Glutamatergic neuron (in vitro differentiated cells): ENCODE measurements at regions not wholly inside any gene's neighbourhood (a gene's known extent, or its start where the extent isn't known, plus 50 kb on each side); places are given as distances from the start of the nearest gene placed in this dataset.

Source experiments
- DNase-seq: peaks from one replicate; pipeline ENCODE4 v3.0.0; 2022
- H3K27ac Mint-ChIP-seq: one replicate; pipeline ENCODE4 v1.8.0; 2020; ENCODE audit warnings: mild to moderate bottlenecking, mixed read lengths, inconsistent platforms; ENCODE audit not compliant: unreplicated experiment
- H3K27me3 Mint-ChIP-seq: one replicate; pipeline ENCODE4 v1.8.0; 2020; ENCODE audit warnings: mild to moderate bottlenecking, moderate library complexity, mixed read lengths, inconsistent platforms; ENCODE audit not compliant: unreplicated experiment
- H3K36me3 Mint-ChIP-seq: one replicate; pipeline ENCODE4 v1.8.0; 2020; ENCODE audit warnings: mild to moderate bottlenecking, mixed read lengths, inconsistent platforms; ENCODE audit not compliant: unreplicated experiment
- H3K4me1 Mint-ChIP-seq: one replicate; pipeline ENCODE4 v1.8.0; 2020; ENCODE audit warnings: mild to moderate bottlenecking, low read depth, mixed read lengths, inconsistent platforms; ENCODE audit not compliant: unreplicated experiment
- H3K4me3 Mint-ChIP-seq: one replicate; pipeline ENCODE4 v1.8.0; 2020; ENCODE audit warnings: mild to moderate bottlenecking, mixed read lengths, inconsistent platforms; ENCODE audit not compliant: unreplicated experiment
- H3K9me3 Mint-ChIP-seq: one replicate; pipeline ENCODE4 v1.8.0; 2020; ENCODE audit warnings: mild to moderate bottlenecking, moderate library complexity, mixed read lengths, inconsistent platforms; ENCODE audit not compliant: unreplicated experiment
- CTCF ChIP-seq: fragments of 200-600 bp; sonication (generic); IDR thresholded peaks from one replicate; pipeline ENCODE4 v1.5.0; 2021; ENCODE audit not compliant: partially characterized antibody, unreplicated experiment

GRCh38 chr15:35195649-35196048 lies 110.6 kb upstream of the NANOGP8 start:
- Mint-ChIP-seq H3K36me3 (peaks cover 6% of the 10 kb centered on the region), H3K4me3 (no peak overlapping the region), H3K4me1 (no peaks in the 10 kb centered on the region), H3K27ac (no peak overlapping the region), H3K9me3 (peaks cover 2% of the 10 kb centered on the region), H3K27me3 (no peaks in the 10 kb centered on the region)
- DNase-seq: no peak
- no peak for TF ChIP-seq CTCF

- Mint-ChIP-seq H3K36me3 (peaks cover 6% of the 10 kb centered on the region), H3K27ac (no peak overlapping the region), H3K27me3 (no peaks in the 10 kb centered on the region), H3K4me3 (no peak overlapping the region), H3K9me3 (peaks cover 2% of the 10 kb centered on the region), H3K4me1 (no peaks in the 10 kb centered on the region)
- TF ChIP-seq CTCF: no peak
- no peak for DNase-seq
Observed at GRCh38 chr15:35195031-35195430, 109.9 kb upstream of the NANOGP8 start.

GRCh38 chr15:35194296-35194695 lies 109.2 kb upstream of the NANOGP8 start:
- DNase-seq: no peak
- H3K27me3 Mint-ChIP-seq: no peaks in the 10 kb centered on the region
- no peak overlapping the region for H3K4me3 Mint-ChIP-seq
- peaks cover 6% of the 10 kb centered on the region for H3K36me3 Mint-ChIP-seq
- TF ChIP-seq CTCF: no peak
- no peaks in the 10 kb centered on the region for H3K4me1 Mint-ChIP-seq
- no peak overlapping the region for H3K27ac Mint-ChIP-seq
- peaks cover 4% of the 10 kb centered on the region for H3K9me3 Mint-ChIP-seq

- Mint-ChIP-seq H3K36me3 (peaks cover 6% of the 10 kb centered on the region), H3K9me3 (peaks cover 4% of the 10 kb centered on the region), H3K4me1 (no peaks in the 10 kb centered on the region), H3K27ac (no peak overlapping the region), H3K4me3 (no peak overlapping the region), H3K27me3 (no peaks in the 10 kb centered on the region)
- no peak for TF ChIP-seq CTCF
- DNase-seq: no peak
Observed at GRCh38 chr15:35191783-35192182, 106.7 kb upstream of the NANOGP8 start.

GRCh38 chr15:35186346-35186745 lies 101.3 kb upstream of the NANOGP8 start:
- Mint-ChIP-seq H3K27ac (no peak overlapping the region), H3K9me3 (peaks cover 2% of the 10 kb centered on the region), H3K27me3 (no peaks in the 10 kb centered on the region), H3K4me3 (no peak overlapping the region), H3K36me3 (peaks cover under 1% of the 10 kb centered on the region), H3K4me1 (peaks cover 2% of the 10 kb centered on the region)
- no peak for TF ChIP-seq CTCF
- no peak for DNase-seq
